HG02571 (cell line): ENCODE measurements at regions not wholly inside any gene's neighbourhood (a gene's known extent, or its start where the extent isn't known, plus 50 kb on each side); places are given as distances from the start of the nearest gene placed in this dataset.

Experiments used
- ATAC-seq: cut with Tn5 transposase; IDR thresholded peaks from one replicate; pipeline ENCODE4 v1.9.1; 2021; ENCODE audit warnings: mild to moderate bottlenecking, moderate library complexity; ENCODE audit not compliant: unreplicated experiment

- no peak for ATAC-seq
Observed at GRCh38 chr13:103275722-103276121, 209.5 kb upstream of the SLC10A2 start.

GRCh38 chr13:103275081-103275480 is 208.9 kb upstream of the SLC10A2 start:
- ATAC-seq = no peak

- ATAC-seq = no peak
Observed at GRCh38 chr13:103273825-103274224, 207.6 kb upstream of the SLC10A2 start.

- ATAC-seq = no peak
Observed at GRCh38 chr13:103272770-103273169, 206.6 kb upstream of the SLC10A2 start.

- ATAC-seq = no peak
Observed at GRCh38 chr13:103263448-103263847, 197.2 kb upstream of the SLC10A2 start.

GRCh38 chr13:103255587-103256301 is 189.5 kb upstream of the SLC10A2 start:
- no peak for ATAC-seq

GRCh38 chr13:103250071-103250470 is 183.9 kb upstream of the SLC10A2 start:
- no peak for ATAC-seq

- no peak for ATAC-seq
Observed at GRCh38 chr13:103246581-103247200, 180.5 kb upstream of the SLC10A2 start.

GRCh38 chr13:103243495-103243894 is 177.3 kb upstream of the SLC10A2 start:
- no peak for ATAC-seq

- no peak for ATAC-seq
Observed at GRCh38 chr13:103238441-103238840, 172.2 kb upstream of the SLC10A2 start.

- no peak for ATAC-seq
Observed at GRCh38 chr13:103236213-103236612, 170.0 kb upstream of the SLC10A2 start.

GRCh38 chr13:103229674-103230073 is 163.5 kb upstream of the SLC10A2 start:
- no peak for ATAC-seq

GRCh38 chr13:103224804-103225203 is 158.6 kb upstream of the SLC10A2 start:
- no peak for ATAC-seq

GRCh38 chr13:103222683-103223082 is 156.5 kb upstream of the SLC10A2 start:
- no peak for ATAC-seq

- ATAC-seq = no peak
Observed at GRCh38 chr13:103218253-103218652, 152.0 kb upstream of the SLC10A2 start.

GRCh38 chr13:103213152-103213551 is 146.9 kb upstream of the SLC10A2 start:
- ATAC-seq = no peak

- no peak for ATAC-seq
Observed at GRCh38 chr13:103210348-103210747, 144.1 kb upstream of the SLC10A2 start.

- ATAC-seq = no peak
Observed at GRCh38 chr13:103203735-103204330, 137.6 kb upstream of the SLC10A2 start.

GRCh38 chr13:103200118-103200885 is 134.1 kb upstream of the SLC10A2 start:
- no peak for ATAC-seq

- ATAC-seq = no peak
Observed at GRCh38 chr13:103199380-103200088, 133.3 kb upstream of the SLC10A2 start.

- ATAC-seq = no peak
Observed at GRCh38 chr13:103196356-103196755, 130.1 kb upstream of the SLC10A2 start.
